C4-2B (cell line): ENCODE measurements at regions not wholly inside any gene's neighbourhood (a gene's known extent, or its start where the extent isn't known, plus 50 kb on each side); places are given as distances from the start of the nearest gene placed in this dataset.

Experiments
- ZFX ChIP-seq: fragments of 450-650 bp; IDR thresholded peaks from 2 replicates; pipeline ENCODE4 v1.6.1; 2017
- TF ChIP-seq, protein P1 (sequence below): fragments of 450-650 bp; conservative IDR thresholded peaks from 2 replicates; pipeline ENCODE4 v1.5.1; 2017; ENCODE audit warnings: mild to moderate bottlenecking

DNA sequence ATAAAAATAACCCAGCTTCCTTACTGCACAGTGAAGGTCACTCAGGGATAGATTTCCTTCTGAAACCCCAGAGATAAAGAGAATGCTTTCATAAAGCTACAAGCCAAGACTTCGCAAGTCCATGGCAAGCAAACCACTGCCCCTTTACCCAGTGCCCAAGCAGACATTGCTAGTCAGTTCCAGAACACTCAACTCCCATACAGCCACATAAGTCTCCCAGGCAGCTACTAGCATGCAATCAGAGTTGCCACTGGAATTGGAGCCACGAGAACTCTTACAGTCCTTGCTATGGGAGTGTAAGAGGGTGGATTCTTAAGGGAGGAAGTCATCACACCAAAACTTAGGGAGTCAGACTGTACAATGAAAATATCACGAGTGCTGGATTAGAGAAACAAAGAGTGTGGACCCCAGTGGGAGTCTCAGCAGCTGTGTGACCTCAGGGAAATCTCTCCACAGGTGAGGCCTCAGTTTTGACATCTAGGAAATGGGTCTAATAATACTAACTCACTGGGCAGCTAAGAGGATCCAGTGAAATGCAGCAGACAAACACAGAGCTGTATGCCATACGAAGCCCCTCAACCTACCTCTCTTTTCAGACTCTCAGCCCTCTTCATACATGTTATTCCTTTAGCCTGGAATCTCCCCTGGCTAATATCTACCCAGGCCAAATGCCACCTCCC lies 526.6 kb downstream of the MN1 start:
- TF ChIP-seq, protein P1, sequence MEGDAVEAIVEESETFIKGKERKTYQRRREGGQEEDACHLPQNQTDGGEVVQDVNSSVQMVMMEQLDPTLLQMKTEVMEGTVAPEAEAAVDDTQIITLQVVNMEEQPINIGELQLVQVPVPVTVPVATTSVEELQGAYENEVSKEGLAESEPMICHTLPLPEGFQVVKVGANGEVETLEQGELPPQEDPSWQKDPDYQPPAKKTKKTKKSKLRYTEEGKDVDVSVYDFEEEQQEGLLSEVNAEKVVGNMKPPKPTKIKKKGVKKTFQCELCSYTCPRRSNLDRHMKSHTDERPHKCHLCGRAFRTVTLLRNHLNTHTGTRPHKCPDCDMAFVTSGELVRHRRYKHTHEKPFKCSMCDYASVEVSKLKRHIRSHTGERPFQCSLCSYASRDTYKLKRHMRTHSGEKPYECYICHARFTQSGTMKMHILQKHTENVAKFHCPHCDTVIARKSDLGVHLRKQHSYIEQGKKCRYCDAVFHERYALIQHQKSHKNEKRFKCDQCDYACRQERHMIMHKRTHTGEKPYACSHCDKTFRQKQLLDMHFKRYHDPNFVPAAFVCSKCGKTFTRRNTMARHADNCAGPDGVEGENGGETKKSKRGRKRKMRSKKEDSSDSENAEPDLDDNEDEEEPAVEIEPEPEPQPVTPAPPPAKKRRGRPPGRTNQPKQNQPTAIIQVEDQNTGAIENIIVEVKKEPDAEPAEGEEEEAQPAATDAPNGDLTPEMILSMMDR, result no peak
- no peak for TF ChIP-seq ZFX
